Fibroblast of lung (primary cell): ENCODE measurements at regions not wholly inside any gene's neighbourhood (a gene's known extent, or its start where the extent isn't known, plus 50 kb on each side); places are given as distances from the start of the nearest gene placed in this dataset.

Source experiments
- EZH2 ChIP-seq: IDR thresholded peaks from 2 replicates; pipeline ENCODE4 v1.5.1; 2012; ENCODE audit warnings: low read length, control low read depth, mild to moderate bottlenecking; ENCODE audit errors: missing control alignments
- TF ChIP-seq, protein P1 (sequence below), 2 donors: IDR thresholded peaks in 1 of 2; conservative IDR thresholded peaks in 1 of 2; 1 replicate in 1 of 2; 2 replicates in 1 of 2; pipeline ENCODE4 v1.5.1; 2011 to 2012; ENCODE audit warnings: low read length in 2 of 2, control low read depth in 1 of 2, inconsistent platforms in 1 of 2, low read depth in 1 of 2, mild to moderate bottlenecking in 1 of 2

DNA sequence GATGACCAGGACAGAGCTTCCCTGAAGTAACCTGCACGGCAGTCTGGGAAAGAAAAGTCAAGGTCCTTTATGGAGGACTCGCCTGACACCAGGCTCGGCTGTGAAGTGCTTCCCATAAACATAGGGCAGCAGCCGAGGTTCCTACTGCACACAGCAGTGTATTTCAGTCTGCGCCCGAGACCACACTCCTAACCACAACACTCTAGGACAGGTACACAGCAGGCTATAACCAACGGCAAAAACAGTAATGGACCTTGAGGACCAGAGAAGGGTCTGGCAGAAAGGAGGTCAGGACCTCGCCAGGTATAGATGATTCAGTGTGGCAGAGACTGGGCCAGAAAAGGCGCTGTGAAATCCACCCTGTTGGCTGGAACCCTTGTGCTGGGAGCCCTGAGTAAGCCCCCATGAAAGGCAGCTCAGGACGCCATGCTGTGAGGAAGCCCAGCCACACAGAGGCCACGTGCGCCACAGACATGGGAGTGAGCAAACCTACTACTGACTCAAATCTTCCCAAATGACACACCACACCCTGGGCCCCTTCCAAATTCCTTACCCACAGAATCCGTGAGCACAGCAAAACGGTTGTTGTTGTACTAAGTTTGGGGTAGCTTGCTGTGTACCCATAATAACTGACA lies 129.6 kb upstream of the CST7 start:
- TF ChIP-seq, protein P1, sequence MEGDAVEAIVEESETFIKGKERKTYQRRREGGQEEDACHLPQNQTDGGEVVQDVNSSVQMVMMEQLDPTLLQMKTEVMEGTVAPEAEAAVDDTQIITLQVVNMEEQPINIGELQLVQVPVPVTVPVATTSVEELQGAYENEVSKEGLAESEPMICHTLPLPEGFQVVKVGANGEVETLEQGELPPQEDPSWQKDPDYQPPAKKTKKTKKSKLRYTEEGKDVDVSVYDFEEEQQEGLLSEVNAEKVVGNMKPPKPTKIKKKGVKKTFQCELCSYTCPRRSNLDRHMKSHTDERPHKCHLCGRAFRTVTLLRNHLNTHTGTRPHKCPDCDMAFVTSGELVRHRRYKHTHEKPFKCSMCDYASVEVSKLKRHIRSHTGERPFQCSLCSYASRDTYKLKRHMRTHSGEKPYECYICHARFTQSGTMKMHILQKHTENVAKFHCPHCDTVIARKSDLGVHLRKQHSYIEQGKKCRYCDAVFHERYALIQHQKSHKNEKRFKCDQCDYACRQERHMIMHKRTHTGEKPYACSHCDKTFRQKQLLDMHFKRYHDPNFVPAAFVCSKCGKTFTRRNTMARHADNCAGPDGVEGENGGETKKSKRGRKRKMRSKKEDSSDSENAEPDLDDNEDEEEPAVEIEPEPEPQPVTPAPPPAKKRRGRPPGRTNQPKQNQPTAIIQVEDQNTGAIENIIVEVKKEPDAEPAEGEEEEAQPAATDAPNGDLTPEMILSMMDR (conservative IDR thresholded peaks at IDR 0.05 in 1 of 2, IDR thresholded peaks at IDR 0.05 in 1 of 2; ENCODE audit: low read depth in 1 of 2, low read length in 2 of 2): no peak
- no peak for TF ChIP-seq EZH2
